Epithelial cell of proximal tubule (primary cell): ENCODE measurements at regions not wholly inside any gene's neighbourhood (a gene's known extent, or its start where the extent isn't known, plus 50 kb on each side); places are given as distances from the start of the nearest gene placed in this dataset.

Experiments used
- DNase-seq: peaks from one replicate; pipeline ENCODE4 v3.0.0-alpha.2; 2011; ENCODE audit warnings: low read depth
- H3K4me3 ChIP-seq: 2 replicates; pipeline ENCODE4 v1.5.1; 2011; ENCODE audit warnings: low read depth, mild to moderate bottlenecking, low read length
- CTCF ChIP-seq: conservative IDR thresholded peaks from 2 replicates; pipeline ENCODE4 v1.5.1; 2012; ENCODE audit warnings: low read depth, mild to moderate bottlenecking, low read length

- no peak for DNase-seq
- no peak overlapping the region for H3K4me3 ChIP-seq
- no peak for TF ChIP-seq CTCF
Measured at GRCh38 chr13:87302931-87303330, 368.2 kb upstream of the SLITRK5 start.

GRCh38 chr13:87311165-87311564, 360.0 kb upstream of the SLITRK5 start:
- no peak for TF ChIP-seq CTCF
- DNase-seq = no peak
- no peak overlapping the region for H3K4me3 ChIP-seq

GRCh38 chr13:87314822-87315221, 356.3 kb upstream of the SLITRK5 start:
- no peak overlapping the region for H3K4me3 ChIP-seq
- DNase-seq = no peak
- no peak for TF ChIP-seq CTCF

GRCh38 chr13:87322386-87322785, 348.8 kb upstream of the SLITRK5 start:
- TF ChIP-seq CTCF = no peak
- H3K4me3 ChIP-seq = no peak overlapping the region
- DNase-seq = no peak

- DNase-seq = no peak
- TF ChIP-seq CTCF = no peak
- no peak overlapping the region for H3K4me3 ChIP-seq
Measured at GRCh38 chr13:87324558-87324957, 346.6 kb upstream of the SLITRK5 start.

- no peak for TF ChIP-seq CTCF
- DNase-seq = peak; percentile 89
- no peak overlapping the region for H3K4me3 ChIP-seq
Measured at GRCh38 chr13:87331178-87331577, 340.0 kb upstream of the SLITRK5 start.

- no peak for TF ChIP-seq CTCF
- no peak overlapping the region for H3K4me3 ChIP-seq
- DNase-seq = no peak
Measured at GRCh38 chr13:87333599-87333998, 337.6 kb upstream of the SLITRK5 start.
